Chondrocyte (in vitro differentiated cells): ENCODE measurements at regions not wholly inside any gene's neighbourhood (a gene's known extent, or its start where the extent isn't known, plus 50 kb on each side); places are given as distances from the start of the nearest gene placed in this dataset.

ENCODE experiments used
- DNase-seq: peaks from one replicate; pipeline ENCODE4 v3.0.0; 2021; ENCODE audit warnings: mixed read lengths, low spot score
- H3K27ac Mint-ChIP-seq: one replicate; pipeline ENCODE4 v1.8.0; 2021; ENCODE audit warnings: mild to moderate bottlenecking, moderate library complexity, mixed read lengths; ENCODE audit not compliant: unreplicated experiment
- H3K27me3 Mint-ChIP-seq: 2 replicates; pipeline ENCODE4 v1.8.0; 2021; ENCODE audit warnings: low read depth, mixed read lengths
- H3K36me3 Mint-ChIP-seq: 2 replicates; pipeline ENCODE4 v1.8.0; 2021; ENCODE audit warnings: low read depth, mixed read lengths
- H3K4me1 Mint-ChIP-seq: 2 replicates; pipeline ENCODE4 v1.8.0; 2021; ENCODE audit warnings: low read depth, mild to moderate bottlenecking, mixed read lengths
- H3K4me3 Mint-ChIP-seq: one replicate; pipeline ENCODE4 v1.8.0; 2021; ENCODE audit warnings: mild to moderate bottlenecking, moderate library complexity, mixed read lengths; ENCODE audit not compliant: unreplicated experiment
- H3K9me3 Mint-ChIP-seq: 2 replicates; pipeline ENCODE4 v1.8.0; 2021; ENCODE audit warnings: low read depth, mixed read lengths
- CTCF ChIP-seq: fragments of 200-600 bp; sonication (generic); IDR thresholded peaks from 2 replicates; pipeline ENCODE4 v1.5.0; 2021; ENCODE audit warnings: antibody characterized with exemption, mild to moderate bottlenecking, moderate library complexity

- Mint-ChIP-seq H3K9me3 (no peaks in the 10 kb centered on the region), H3K4me3 (no peak overlapping the region), H3K27me3 (no peaks in the 10 kb centered on the region), H3K27ac (no peak overlapping the region), H3K36me3 (peaks cover 2% of the 10 kb centered on the region), H3K4me1 (peaks cover 51% of the 10 kb centered on the region)
- no peak for TF ChIP-seq CTCF
- DNase-seq: no peak
Observed at GRCh38 chr5:61600945-61601511, 269.0 kb downstream of the ZSWIM6 start.

- Mint-ChIP-seq H3K4me3 (no peak overlapping the region), H3K27ac (peak overlapping the region; percentile 46)
- DNase-seq: no peak
Observed at GRCh38 chr5:61603211-61603908, 271.3 kb downstream of the ZSWIM6 start.

GRCh38 chr5:61604076-61605025 lies 272.3 kb downstream of the ZSWIM6 start:
- H3K36me3 Mint-ChIP-seq: no peaks in the 10 kb centered on the region
- no peak for DNase-seq
- no peaks in the 10 kb centered on the region for H3K9me3 Mint-ChIP-seq
- peak overlapping the region; percentile 9 for H3K27ac Mint-ChIP-seq
- no peak overlapping the region for H3K4me3 Mint-ChIP-seq
- H3K4me1 Mint-ChIP-seq: peaks cover 50% of the 10 kb centered on the region
- TF ChIP-seq CTCF: no peak
- no peaks in the 10 kb centered on the region for H3K27me3 Mint-ChIP-seq

More at GRCh38 chr5:61603211-61603908, 271.3 kb downstream of the ZSWIM6 start:
- Mint-ChIP-seq H3K36me3 (no peaks in the 10 kb centered on the region), H3K9me3 (no peaks in the 10 kb centered on the region), H3K27me3 (no peaks in the 10 kb centered on the region), H3K4me1 (peaks cover 51% of the 10 kb centered on the region)
- TF ChIP-seq CTCF: peak; percentile 52

GRCh38 chr5:61609840-61610677 lies 278.0 kb downstream of the ZSWIM6 start:
- no peak overlapping the region for H3K4me3 Mint-ChIP-seq
- peaks cover 33% of the 10 kb centered on the region for H3K4me1 Mint-ChIP-seq
- no peak for DNase-seq
- no peaks in the 10 kb centered on the region for H3K36me3 Mint-ChIP-seq
- H3K27ac Mint-ChIP-seq: peak overlapping the region; percentile 39
- TF ChIP-seq CTCF: no peak
- H3K9me3 Mint-ChIP-seq: no peaks in the 10 kb centered on the region
- no peaks in the 10 kb centered on the region for H3K27me3 Mint-ChIP-seq
